GM13977 (cell line): ENCODE measurements at regions not wholly inside any gene's neighbourhood (a gene's known extent, or its start where the extent isn't known, plus 50 kb on each side); places are given as distances from the start of the nearest gene placed in this dataset.
A peak's percentile ranks its signal among the peaks of the same experiment; 100 is the strongest.

Experiments used
- DNase-seq: peaks from one replicate; pipeline ENCODE4 v3.0.0; 2012; ENCODE audit warnings: low spot score
- in situ Hi-C: fragments of 300-500 bp; cut with MboI; formaldehyde crosslinking; loops from one replicate; pipeline ENCODE4 v1.12.0; 2022; ENCODE audit warnings: low sequenced_read_pairs, low pct_unique_long_range_greater_than_20kb, mixed read lengths, inconsistent platforms; ENCODE audit not compliant: unreplicated experiment
- TF ChIP-seq, protein P1 (sequence below): IDR thresholded peaks from 2 replicates; pipeline ENCODE4 v1.5.1; 2012; ENCODE audit warnings: mild to moderate bottlenecking, control low read depth; ENCODE audit not compliant: insufficient read depth; ENCODE audit errors: extremely low read depth, missing control alignments

DNA sequence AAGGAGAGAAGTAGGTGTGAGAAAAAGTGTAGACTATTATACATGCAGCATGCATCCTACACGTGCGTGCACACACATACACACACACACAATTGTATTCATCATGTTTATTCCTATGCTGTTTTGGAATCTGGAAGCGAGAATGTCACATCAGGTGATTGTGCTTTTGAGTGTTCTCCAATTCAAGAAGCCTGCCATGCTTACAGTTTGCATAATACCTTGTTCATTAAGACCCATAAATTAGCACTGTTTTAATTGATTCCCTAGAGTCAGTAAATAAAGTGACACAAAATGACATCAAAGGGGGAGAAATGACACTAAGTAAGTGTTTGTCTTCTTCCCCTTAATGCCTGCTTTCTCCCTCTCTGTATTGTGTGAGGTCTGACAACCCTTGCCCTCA, 336.1 kb upstream of the IGFBP7 start:
- no peak for DNase-seq
- TF ChIP-seq, protein P1, sequence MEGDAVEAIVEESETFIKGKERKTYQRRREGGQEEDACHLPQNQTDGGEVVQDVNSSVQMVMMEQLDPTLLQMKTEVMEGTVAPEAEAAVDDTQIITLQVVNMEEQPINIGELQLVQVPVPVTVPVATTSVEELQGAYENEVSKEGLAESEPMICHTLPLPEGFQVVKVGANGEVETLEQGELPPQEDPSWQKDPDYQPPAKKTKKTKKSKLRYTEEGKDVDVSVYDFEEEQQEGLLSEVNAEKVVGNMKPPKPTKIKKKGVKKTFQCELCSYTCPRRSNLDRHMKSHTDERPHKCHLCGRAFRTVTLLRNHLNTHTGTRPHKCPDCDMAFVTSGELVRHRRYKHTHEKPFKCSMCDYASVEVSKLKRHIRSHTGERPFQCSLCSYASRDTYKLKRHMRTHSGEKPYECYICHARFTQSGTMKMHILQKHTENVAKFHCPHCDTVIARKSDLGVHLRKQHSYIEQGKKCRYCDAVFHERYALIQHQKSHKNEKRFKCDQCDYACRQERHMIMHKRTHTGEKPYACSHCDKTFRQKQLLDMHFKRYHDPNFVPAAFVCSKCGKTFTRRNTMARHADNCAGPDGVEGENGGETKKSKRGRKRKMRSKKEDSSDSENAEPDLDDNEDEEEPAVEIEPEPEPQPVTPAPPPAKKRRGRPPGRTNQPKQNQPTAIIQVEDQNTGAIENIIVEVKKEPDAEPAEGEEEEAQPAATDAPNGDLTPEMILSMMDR, result no peak
- in situ Hi-C loops, result no loop called here

DNA sequence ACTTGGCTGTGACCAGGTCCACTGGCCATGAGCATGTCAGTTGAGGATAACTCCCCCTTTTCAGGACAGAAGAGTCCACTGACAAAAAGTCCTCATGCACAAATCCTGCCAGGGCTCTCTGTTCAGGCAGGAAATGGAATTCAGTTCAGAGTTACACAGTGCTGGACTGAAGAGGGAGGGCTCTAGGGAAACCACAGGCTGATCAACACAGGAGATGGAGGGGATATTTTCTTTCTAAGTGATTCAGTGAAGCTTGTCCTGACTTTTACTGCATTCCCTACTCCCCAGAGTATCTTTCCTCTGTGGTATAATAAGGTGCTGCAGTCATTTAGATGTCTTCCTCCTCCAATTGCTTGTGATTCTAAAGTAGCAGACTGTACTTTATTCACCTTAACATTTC, 335.5 kb upstream of the IGFBP7 start:
- in situ Hi-C loops, result no loop called here
- TF ChIP-seq, protein P1, result no peak
- no peak for DNase-seq

DNA sequence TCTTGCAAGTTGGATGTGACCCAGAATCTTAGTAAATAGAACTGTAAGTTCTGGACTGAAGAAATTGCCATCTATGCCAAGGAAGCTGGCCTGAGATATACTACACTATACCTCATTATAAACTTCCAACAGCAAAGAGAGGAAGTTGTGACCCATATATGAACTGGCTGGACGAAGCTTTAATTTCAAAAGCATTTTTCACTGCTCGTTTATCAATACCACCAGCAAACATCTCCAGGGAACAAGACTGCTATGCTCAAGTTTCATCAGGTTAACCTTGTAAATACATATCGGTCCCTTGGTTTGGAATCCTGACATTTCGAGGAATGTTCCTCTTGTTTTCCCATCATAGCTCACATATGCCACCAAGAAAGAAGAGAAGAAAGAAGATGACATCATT, 334.5 kb upstream of the IGFBP7 start:
- TF ChIP-seq, protein P1, result no peak
- DNase-seq, result no peak
- in situ Hi-C loops, result no loop called here

DNA sequence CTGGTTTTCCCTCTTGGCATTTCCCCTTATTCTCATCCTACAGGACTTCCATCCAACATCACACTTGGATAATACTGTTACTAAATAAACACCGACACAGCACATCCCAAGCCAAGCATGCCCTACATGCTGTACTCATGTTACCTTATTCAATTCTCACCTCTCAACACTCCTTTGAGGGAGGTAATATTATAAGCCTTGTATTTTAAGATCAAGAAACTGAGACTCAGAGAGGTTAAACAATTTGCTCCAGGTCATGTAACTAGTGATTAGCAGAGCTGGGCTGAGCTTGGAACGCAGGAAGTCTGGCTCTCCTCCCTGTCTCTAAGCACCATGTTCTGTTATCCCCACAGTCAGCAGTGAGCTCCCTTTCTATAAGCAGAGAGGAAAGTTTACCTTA, 333.6 kb upstream of the IGFBP7 start:
- in situ Hi-C loops, result no loop called here
- TF ChIP-seq, protein P1, result no peak
- DNase-seq, result no peak

DNA sequence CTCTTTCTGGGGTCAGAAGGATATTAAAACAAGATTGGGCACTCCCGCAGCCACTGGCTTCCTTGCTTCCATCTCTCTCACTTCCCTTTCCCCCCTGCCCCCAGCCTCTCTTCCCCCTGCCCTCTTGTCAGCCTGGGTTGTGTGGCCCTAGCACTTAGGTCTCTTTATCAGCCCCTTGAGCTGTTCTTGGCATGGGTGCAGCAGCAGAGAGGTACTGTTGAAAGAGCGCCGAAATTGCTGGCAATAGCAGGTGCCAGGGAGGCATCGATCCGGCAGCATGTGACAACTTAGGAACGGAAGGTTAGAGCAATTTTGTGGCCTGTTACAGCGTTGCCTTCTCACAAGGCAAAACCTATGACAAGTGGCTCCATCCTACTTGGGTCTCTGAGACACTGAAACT, 333.1 kb upstream of the IGFBP7 start:
- no peak for DNase-seq
- in situ Hi-C loops, result no loop called here
- TF ChIP-seq, protein P1, result no peak

DNA sequence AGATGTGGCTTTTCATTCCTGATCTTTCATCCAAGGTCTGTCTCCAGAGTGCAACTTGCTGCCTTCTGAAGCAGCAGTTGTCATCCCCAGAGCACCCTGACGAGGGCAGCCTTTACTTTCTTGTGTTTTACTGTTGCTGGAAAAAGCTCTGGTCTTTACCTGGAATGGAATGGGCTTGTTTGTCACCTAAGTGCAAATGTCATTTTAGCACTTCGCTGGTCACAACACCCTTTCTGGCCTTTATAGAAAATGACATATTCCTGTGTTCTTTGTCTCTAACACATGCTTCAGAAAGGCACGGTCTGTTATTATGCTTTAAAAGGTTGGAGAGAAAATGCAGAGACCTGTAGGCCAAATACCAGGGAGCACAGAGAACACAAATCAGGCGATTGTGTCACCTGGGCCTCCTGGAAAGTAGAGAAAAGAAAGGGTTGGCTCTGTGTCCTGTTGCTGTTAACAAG, 332.7 kb upstream of the IGFBP7 start:
- TF ChIP-seq, protein P1, result peak; percentile 65
- in situ Hi-C loops, result no loop called here
- DNase-seq, result peak; percentile 17

DNA sequence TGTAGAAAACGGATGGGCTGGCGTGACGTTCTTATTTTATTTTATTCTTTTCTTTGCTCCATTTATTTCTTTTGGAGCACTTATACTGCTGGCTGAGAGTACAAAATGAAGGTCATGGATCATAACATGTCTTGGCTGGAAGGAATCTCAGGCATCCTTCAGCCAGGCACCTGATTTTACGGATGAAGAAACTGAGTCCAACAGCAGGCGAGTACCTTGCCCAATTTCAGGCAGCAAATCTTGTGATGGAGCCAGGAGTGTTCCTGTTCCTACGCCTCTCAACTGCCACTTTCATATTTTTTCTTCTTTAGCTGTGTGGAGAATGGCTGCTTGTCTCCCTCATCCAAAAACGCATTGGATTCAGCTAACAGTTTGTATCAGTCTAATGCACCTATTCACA, 332.1 kb upstream of the IGFBP7 start:
- TF ChIP-seq, protein P1, result no peak
- DNase-seq, result no peak
- in situ Hi-C loops, result no loop called here
